Fibroblast of the conjunctiva (primary cell): ENCODE measurements at regions not wholly inside any gene's neighbourhood (a gene's known extent, or its start where the extent isn't known, plus 50 kb on each side); places are given as distances from the start of the nearest gene placed in this dataset.

Experiments
- DNase-seq: peaks from one replicate; pipeline ENCODE4 v3.0.0-alpha.2; 2010; ENCODE audit warnings: low read depth

- DNase-seq: no peak
These were observed 54.9 kb upstream of the SACS start for GRCh38 chr13:23488442-23488841.

DNA sequence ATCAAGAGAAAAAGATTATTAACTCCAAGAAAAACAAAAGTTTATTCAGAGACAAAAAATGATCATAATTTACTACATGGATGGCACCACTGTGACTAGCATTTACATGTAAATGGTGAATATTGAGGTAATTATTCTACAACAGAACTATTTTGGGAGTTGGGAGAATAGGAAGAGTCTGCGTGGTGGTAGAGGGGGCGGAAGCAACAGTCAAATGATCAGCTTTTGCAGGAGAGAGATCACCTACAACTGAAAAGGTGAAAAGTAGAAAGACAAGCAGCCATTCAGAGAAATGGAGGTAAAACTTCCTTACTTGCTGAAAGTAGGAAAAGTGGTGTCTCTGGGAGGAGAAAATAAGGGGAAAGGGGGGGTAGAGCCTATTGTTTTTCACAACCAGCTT lies 62.8 kb upstream of the SACS start:
- DNase-seq: no peak

DNA sequence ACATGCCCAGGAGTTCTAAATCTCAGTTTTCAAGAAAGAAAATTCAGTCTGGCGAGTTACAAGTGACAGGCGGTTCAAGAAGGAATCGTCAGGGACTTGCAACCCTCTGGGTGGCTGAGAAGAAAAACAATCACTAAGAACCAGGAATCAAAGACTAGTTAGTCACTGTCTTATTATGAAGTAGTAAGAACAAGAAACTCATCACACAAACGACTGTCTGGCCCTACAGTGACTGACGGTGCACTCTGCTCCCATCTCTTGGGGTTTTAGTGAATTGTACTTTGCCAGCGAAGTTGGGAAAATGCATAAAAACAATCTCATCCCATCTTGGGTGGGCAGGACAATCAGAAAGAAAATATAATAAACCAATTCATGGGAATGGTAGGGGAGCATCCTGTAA lies 63.7 kb upstream of the SACS start:
- DNase-seq: no peak

DNA sequence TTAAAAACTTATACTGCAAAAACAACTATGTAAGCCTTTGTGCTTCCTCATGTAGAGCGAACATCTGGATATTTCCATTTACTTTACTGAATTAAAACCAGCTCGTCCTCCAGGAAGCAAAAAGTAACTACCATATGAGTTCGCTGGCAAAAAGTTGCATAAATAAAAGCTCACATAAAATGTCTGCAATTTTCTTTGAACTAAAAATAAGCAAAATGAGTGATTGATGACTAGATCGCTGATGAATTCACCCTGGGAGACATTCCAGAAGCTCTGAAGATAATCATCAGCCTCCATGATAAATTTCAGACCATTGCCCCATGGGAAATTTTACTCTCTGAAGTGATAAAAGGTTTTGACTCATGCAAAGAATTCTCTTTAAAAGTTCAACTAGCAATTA lies 67.3 kb upstream of the SACS start:
- DNase-seq: peak; percentile 64

GRCh38 chr13:23504180-23504579 lies 66.0 kb upstream of the TNFRSF19 start:
- DNase-seq: no peak

GRCh38 chr13:23505007-23505406 lies 65.2 kb upstream of the TNFRSF19 start:
- no peak for DNase-seq

DNA sequence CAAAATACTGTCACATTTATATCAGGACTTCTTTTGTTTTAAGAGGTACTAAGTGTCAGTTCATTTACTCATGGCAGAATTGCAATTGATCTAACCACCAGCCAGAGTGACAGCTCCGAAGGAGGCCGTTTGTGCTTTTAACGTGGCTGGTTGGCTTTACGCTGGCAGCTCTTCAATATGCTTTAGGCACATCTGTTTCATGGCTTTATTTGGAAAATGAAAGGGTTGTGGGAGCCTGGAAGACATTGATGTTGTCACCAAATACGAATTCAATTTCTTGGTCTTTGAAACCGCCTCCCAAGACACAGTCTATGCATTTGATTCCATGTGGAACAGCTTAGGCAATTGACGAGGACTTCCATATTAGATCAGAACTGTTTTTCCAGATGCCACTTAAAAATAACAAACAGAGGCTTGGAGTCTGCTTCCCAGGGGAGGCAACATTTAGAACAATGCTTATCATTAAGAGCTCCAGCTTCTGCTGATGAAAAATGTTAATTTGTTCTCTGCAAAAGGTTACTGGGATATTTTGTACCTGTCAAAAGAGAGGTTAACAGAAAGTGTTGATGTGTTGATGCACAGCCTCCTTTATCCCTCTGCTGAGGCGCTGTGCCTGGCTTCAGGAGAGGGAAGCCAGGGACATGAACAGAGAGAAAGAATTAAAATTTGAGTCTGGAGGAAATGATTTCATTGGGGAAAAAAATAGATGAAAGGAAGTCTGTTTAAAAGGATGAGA lies 64.0 kb upstream of the TNFRSF19 start:
- DNase-seq: no peak

- DNase-seq: no peak
These were observed 63.4 kb upstream of the TNFRSF19 start for GRCh38 chr13:23506807-23507291.

DNA sequence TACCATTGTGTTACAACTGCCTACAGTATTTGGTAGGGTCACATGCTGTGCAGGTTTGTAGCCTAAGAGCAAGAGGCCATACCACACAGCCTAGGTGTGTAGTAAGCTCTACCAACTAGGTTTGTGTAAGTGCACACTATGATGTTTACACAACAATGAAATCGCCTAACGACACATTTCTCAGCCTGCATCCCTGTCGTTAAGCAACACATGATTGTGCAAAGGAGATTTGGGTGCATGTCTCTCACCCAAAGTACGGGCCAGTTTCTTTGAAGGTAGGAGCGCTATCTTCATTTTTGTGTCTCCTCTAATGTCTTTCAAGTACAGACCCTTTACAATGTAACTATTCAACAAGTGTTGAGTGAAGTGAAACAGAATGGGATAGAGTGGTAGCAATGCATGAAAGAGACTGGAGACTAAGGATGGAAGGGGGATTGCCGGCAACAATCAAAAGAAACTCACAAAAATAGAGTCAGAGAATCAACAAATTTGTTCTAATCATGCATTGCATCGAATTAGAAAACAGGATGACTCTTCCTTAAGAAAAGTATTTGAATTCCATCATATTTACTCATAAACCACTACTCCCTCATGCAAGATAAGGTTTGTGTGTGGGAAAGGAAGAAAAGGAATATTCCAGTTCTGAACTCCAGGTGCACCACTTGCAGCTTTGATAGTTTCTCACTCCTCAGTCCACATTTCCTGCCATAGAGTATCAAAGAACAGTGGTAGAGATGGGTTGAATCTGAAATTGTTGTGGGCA lies 60.2 kb upstream of the TNFRSF19 start:
- DNase-seq: no peak

GRCh38 chr13:23510544-23510916 lies 59.7 kb upstream of the TNFRSF19 start:
- no peak for DNase-seq

- no peak for DNase-seq
These were observed 59.1 kb upstream of the TNFRSF19 start for GRCh38 chr13:23510979-23511735.

GRCh38 chr13:23512762-23513395 lies 57.3 kb upstream of the TNFRSF19 start:
- DNase-seq: no peak

- no peak for DNase-seq
These were observed 56.8 kb upstream of the TNFRSF19 start for GRCh38 chr13:23513455-23513854.

GRCh38 chr13:23514076-23514475 lies 56.1 kb upstream of the TNFRSF19 start:
- no peak for DNase-seq

GRCh38 chr13:23515116-23515515 lies 55.1 kb upstream of the TNFRSF19 start:
- no peak for DNase-seq

GRCh38 chr13:23516190-23516589 lies 54.0 kb upstream of the TNFRSF19 start:
- DNase-seq: no peak

DNA sequence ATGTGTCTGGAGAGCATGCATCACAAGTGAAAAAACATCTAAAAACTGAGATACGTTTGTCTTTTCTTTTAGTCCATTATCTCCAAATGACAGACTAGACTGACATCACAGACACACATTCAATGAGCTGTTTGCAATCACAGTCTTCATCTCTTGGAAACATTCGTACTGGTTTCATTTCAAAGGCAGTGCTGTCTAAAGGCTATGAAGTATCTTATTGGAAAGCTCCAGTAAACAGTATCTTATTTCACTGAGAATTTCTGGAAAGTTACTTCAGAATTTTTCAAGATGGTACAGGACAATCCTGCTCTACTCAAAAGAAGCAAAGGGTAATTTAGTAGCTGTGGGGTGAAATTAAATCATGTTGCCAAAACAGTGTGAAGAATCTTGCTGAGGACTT lies 53.5 kb upstream of the TNFRSF19 start:
- no peak for DNase-seq

DNA sequence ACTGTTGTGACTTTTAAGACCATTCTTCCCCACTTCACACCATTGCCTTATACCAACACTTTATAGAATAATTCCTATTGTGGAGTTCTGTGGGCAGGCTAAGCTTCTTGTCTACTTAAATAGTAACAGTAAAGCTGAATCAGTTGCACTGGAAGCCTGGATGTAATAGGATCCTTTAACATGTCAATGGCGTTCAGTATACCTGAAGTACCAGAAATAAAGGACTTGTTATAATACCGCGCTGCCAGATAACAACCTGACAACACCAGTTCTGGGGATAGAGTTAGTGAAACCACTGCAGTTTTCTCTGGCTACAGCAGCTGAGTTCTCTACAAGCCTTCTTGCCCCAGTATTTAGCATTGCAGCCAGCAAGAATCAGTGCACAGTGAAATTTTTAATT lies 52.0 kb upstream of the TNFRSF19 start:
- DNase-seq: no peak
